GM23338 (cell line): ENCODE measurements at regions not wholly inside any gene's neighbourhood (a gene's known extent, or its start where the extent isn't known, plus 50 kb on each side); places are given as distances from the start of the nearest gene placed in this dataset.

ENCODE experiments used
- CREB1 ChIP-seq: fragments of 250-450 bp; sonication (Bioruptor Pico); IDR thresholded peaks from 2 replicates; pipeline ENCODE4 v1.5.0; 2020; ENCODE audit warnings: low read depth, mild to moderate bottlenecking, moderate library complexity
- CTCF ChIP-seq, 2 experiments: fragments of 200-600 bp in 1 of 2; sonication (generic) in 1 of 2; conservative IDR thresholded peaks; 2 replicates each; pipeline versions ENCODE4 v1.5.1 to v1.6.1; 2016 to 2017; ENCODE audit warnings: antibody characterized with exemption in 2 of 2, low read depth in 2 of 2, mild to moderate bottlenecking in 2 of 2, moderate library complexity in 1 of 2
- ETS1 ChIP-seq: IDR thresholded peaks from 2 replicates; pipeline ENCODE4 v1.6.1; 2016; ENCODE audit warnings: antibody characterized with exemption
- EZH2 ChIP-seq: fragments of 200-600 bp; sonication (generic); IDR thresholded peaks from one replicate; pipeline ENCODE4 v1.8.0; 2017; ENCODE audit warnings: antibody characterized with exemption, mild to moderate bottlenecking, low read depth; ENCODE audit not compliant: unreplicated experiment
- EZH2phosphoT487 ChIP-seq: fragments of 200-600 bp; sonication (generic); IDR thresholded peaks from one replicate; pipeline ENCODE4 v1.8.1; 2018; ENCODE audit warnings: antibody characterized with exemption; ENCODE audit not compliant: unreplicated experiment
- POLR2AphosphoS5 ChIP-seq: IDR thresholded peaks from 2 replicates; pipeline ENCODE4 v1.6.1; 2016; ENCODE audit warnings: antibody characterized with exemption, low read depth
- REST ChIP-seq: IDR thresholded peaks from one replicate; pipeline ENCODE4 v1.6.1; 2018; ENCODE audit warnings: antibody characterized with exemption; ENCODE audit not compliant: unreplicated experiment
- STAT1 ChIP-seq: IDR thresholded peaks from one replicate; pipeline ENCODE4 v1.6.1; 2016; ENCODE audit warnings: antibody characterized with exemption; ENCODE audit not compliant: unreplicated experiment

- TF ChIP-seq CTCF (conservative IDR thresholded peaks at IDR 0.05; ENCODE audit: low read depth in 2 of 2) (no peak), CREB1 (CRISPR knock-in tag) (no peak), EZH2phosphoT487 (no peak), EZH2 (no peak), REST (no peak), POLR2AphosphoS5 (no peak), ETS1 (no peak), STAT1 (no peak)
Observed at GRCh38 chr12:124142395-124143035, 152.4 kb upstream of the RFLNA start.
